WTC11 (cell line): ENCODE measurements at regions not wholly inside any gene's neighbourhood (a gene's known extent, or its start where the extent isn't known, plus 50 kb on each side); places are given as distances from the start of the nearest gene placed in this dataset.

Source experiments
- CREM ChIP-seq: sonication (generic); formaldehyde crosslinking; IDR thresholded peaks from 2 replicates; pipeline ENCODE4 v1.8.1; 2022; ENCODE audit warnings: mild to moderate bottlenecking, missing genetic modification reagents, moderate library complexity
- ESRRA ChIP-seq: sonication (generic); formaldehyde crosslinking; IDR thresholded peaks from 2 replicates; pipeline ENCODE4 v1.8.1; 2022; ENCODE audit warnings: mild to moderate bottlenecking, missing genetic modification reagents, borderline replicate concordance
- FOXK1 ChIP-seq: sonication (generic); formaldehyde crosslinking; IDR thresholded peaks from 2 replicates; pipeline ENCODE4 v1.8.0; 2022; ENCODE audit warnings: mild to moderate bottlenecking, moderate library complexity, missing genetic modification reagents
- FOXP1 ChIP-seq: sonication (generic); formaldehyde crosslinking; IDR thresholded peaks from 2 replicates; pipeline ENCODE4 v1.8.0; 2022; ENCODE audit warnings: missing genetic modification reagents, mild to moderate bottlenecking, moderate library complexity, borderline replicate concordance
- GABPB1 ChIP-seq: sonication (generic); formaldehyde crosslinking; IDR thresholded peaks from 2 replicates; pipeline ENCODE4 v1.8.1; 2023; ENCODE audit warnings: mild to moderate bottlenecking, missing genetic modification reagents
- NFE2L1 ChIP-seq: sonication (generic); formaldehyde crosslinking; IDR thresholded peaks from 2 replicates; pipeline ENCODE4 v1.8.1; 2023; ENCODE audit warnings: missing genetic modification reagents
- TEAD4 ChIP-seq: sonication (generic); formaldehyde crosslinking; IDR thresholded peaks from 2 replicates; pipeline ENCODE4 v1.8.0; 2022; ENCODE audit warnings: mild to moderate bottlenecking, missing genetic modification reagents
- ZNF121 ChIP-seq: sonication (generic); formaldehyde crosslinking; IDR thresholded peaks from 2 replicates; pipeline ENCODE4 v1.8.0; 2023; ENCODE audit warnings: missing genetic modification reagents
- ZNF219 ChIP-seq: sonication (generic); formaldehyde crosslinking; IDR thresholded peaks from 2 replicates; pipeline ENCODE4 v1.8.0; 2023; ENCODE audit warnings: missing genetic modification reagents, mild to moderate bottlenecking, borderline replicate concordance
- ZNF423 ChIP-seq: fragments of 250-450 bp; sonication (Bioruptor Pico); IDR thresholded peaks from 2 replicates; pipeline ENCODE4 v2.1.2; 2022; ENCODE audit warnings: mild to moderate bottlenecking, moderate library complexity
- TF ChIP-seq, protein P1 (sequence below): sonication (generic); formaldehyde crosslinking; IDR thresholded peaks from 2 replicates; pipeline ENCODE4 v1.8.0; 2022; ENCODE audit warnings: mild to moderate bottlenecking, missing genetic modification reagents
- TF ChIP-seq, protein P2 (sequence below): sonication (generic); formaldehyde crosslinking; IDR thresholded peaks from 2 replicates; pipeline ENCODE4 v1.8.1; 2022; ENCODE audit warnings: low read depth, missing genetic modification reagents, borderline replicate concordance
- TF ChIP-seq, protein P3 (sequence below): sonication (generic); formaldehyde crosslinking; IDR thresholded peaks from 2 replicates; pipeline ENCODE4 v1.8.1; 2022; ENCODE audit warnings: mild to moderate bottlenecking, moderate library complexity, missing genetic modification reagents
- TF ChIP-seq, protein P4 (sequence below): sonication (generic); formaldehyde crosslinking; IDR thresholded peaks from 2 replicates; pipeline ENCODE4 v1.8.1; 2023; ENCODE audit warnings: mild to moderate bottlenecking, missing genetic modification reagents, moderate library complexity
- TF ChIP-seq, protein P5 (sequence below): fragments of 250-450 bp; sonication (Bioruptor Pico); IDR thresholded peaks from 2 replicates; pipeline ENCODE4 v1.9.0; 2021; ENCODE audit warnings: mild to moderate bottlenecking
- TF ChIP-seq, protein P6 (sequence below): sonication (generic); formaldehyde crosslinking; IDR thresholded peaks from 2 replicates; pipeline ENCODE4 v1.8.1; 2022; ENCODE audit warnings: mild to moderate bottlenecking, missing genetic modification reagents, moderate library complexity, borderline replicate concordance
- TF ChIP-seq, protein P7 (sequence below): fragments of 250-450 bp; sonication (Bioruptor Pico); conservative IDR thresholded peaks from 2 replicates; pipeline ENCODE4 v1.9.0; 2021; ENCODE audit warnings: mild to moderate bottlenecking
- TF ChIP-seq, protein P8 (sequence below): fragments of 200-600 bp; IDR thresholded peaks from 2 replicates; pipeline ENCODE4 v1.8.0; 2022; ENCODE audit warnings: antibody characterized with exemption

DNA sequence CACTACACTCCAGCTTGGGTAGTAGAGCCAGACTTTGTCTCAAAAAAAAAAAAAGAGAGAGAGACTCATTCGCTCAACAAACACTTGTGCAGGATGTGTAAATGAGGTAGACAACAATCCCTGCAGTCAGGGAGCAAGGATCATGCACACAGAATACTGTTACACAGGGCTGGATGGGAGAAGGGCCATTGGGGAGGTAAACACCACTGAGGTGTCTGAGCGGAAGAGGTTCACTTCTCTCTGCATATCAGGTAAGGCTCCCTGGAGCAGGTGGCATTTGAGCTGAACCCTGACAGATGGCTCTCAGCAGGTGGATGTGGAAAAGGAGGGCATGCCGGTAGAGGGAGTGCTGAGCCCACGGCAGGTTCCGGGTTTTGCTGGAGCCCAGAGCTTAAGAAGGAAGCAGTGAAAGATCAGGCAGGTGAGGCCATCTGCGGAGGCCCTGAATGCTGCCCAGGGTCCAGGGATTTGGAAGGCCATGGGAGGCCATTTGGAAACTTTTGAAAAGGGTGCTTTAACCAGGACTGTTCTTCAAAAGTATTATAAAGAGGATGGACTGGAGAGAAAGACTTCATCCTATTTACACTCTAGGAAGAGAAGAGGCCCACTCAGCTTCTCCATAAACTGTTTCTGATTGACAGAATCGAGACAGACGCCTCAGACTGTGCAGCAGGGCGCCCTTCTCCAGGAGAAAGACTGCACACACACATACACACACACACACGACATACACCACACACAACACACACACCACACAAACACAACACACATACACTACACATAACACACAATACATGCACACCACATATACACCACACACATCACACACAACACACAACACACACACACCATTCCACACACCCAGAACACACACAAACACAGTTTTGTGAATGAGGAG lies 199.4 kb downstream of the USP12 start (continued):
- TF ChIP-seq, protein P1, sequence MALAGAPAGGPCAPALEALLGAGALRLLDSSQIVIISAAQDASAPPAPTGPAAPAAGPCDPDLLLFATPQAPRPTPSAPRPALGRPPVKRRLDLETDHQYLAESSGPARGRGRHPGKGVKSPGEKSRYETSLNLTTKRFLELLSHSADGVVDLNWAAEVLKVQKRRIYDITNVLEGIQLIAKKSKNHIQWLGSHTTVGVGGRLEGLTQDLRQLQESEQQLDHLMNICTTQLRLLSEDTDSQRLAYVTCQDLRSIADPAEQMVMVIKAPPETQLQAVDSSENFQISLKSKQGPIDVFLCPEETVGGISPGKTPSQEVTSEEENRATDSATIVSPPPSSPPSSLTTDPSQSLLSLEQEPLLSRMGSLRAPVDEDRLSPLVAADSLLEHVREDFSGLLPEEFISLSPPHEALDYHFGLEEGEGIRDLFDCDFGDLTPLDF (CRISPR knock-in tag): no peak
- TF ChIP-seq, protein P2, sequence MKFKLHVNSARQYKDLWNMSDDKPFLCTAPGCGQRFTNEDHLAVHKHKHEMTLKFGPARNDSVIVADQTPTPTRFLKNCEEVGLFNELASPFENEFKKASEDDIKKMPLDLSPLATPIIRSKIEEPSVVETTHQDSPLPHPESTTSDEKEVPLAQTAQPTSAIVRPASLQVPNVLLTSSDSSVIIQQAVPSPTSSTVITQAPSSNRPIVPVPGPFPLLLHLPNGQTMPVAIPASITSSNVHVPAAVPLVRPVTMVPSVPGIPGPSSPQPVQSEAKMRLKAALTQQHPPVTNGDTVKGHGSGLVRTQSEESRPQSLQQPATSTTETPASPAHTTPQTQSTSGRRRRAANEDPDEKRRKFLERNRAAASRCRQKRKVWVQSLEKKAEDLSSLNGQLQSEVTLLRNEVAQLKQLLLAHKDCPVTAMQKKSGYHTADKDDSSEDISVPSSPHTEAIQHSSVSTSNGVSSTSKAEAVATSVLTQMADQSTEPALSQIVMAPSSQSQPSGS (CRISPR knock-in tag): no peak
- TF ChIP-seq ZNF219 (CRISPR knock-in tag): no peak
- TF ChIP-seq ESRRA (CRISPR knock-in tag): no peak
- TF ChIP-seq, protein P3, sequence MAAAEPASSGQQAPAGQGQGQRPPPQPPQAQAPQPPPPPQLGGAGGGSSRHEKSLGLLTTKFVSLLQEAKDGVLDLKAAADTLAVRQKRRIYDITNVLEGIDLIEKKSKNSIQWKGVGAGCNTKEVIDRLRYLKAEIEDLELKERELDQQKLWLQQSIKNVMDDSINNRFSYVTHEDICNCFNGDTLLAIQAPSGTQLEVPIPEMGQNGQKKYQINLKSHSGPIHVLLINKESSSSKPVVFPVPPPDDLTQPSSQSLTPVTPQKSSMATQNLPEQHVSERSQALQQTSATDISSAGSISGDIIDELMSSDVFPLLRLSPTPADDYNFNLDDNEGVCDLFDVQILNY (CRISPR knock-in tag): no peak
- TF ChIP-seq TEAD4: no peak
- no peak for TF ChIP-seq GABPB1 (CRISPR knock-in tag)
- TF ChIP-seq, protein P4, sequence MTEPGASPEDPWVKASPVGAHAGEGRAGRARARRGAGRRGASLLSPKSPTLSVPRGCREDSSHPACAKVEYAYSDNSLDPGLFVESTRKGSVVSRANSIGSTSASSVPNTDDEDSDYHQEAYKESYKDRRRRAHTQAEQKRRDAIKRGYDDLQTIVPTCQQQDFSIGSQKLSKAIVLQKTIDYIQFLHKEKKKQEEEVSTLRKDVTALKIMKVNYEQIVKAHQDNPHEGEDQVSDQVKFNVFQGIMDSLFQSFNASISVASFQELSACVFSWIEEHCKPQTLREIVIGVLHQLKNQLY (CRISPR knock-in tag): no peak
- TF ChIP-seq, protein P5, sequence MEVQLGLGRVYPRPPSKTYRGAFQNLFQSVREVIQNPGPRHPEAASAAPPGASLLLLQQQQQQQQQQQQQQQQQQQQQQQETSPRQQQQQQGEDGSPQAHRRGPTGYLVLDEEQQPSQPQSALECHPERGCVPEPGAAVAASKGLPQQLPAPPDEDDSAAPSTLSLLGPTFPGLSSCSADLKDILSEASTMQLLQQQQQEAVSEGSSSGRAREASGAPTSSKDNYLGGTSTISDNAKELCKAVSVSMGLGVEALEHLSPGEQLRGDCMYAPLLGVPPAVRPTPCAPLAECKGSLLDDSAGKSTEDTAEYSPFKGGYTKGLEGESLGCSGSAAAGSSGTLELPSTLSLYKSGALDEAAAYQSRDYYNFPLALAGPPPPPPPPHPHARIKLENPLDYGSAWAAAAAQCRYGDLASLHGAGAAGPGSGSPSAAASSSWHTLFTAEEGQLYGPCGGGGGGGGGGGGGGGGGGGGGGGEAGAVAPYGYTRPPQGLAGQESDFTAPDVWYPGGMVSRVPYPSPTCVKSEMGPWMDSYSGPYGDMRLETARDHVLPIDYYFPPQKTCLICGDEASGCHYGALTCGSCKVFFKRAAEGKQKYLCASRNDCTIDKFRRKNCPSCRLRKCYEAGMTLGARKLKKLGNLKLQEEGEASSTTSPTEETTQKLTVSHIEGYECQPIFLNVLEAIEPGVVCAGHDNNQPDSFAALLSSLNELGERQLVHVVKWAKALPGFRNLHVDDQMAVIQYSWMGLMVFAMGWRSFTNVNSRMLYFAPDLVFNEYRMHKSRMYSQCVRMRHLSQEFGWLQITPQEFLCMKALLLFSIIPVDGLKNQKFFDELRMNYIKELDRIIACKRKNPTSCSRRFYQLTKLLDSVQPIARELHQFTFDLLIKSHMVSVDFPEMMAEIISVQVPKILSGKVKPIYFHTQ (CRISPR knock-in tag): no peak
- TF ChIP-seq, protein P6, sequence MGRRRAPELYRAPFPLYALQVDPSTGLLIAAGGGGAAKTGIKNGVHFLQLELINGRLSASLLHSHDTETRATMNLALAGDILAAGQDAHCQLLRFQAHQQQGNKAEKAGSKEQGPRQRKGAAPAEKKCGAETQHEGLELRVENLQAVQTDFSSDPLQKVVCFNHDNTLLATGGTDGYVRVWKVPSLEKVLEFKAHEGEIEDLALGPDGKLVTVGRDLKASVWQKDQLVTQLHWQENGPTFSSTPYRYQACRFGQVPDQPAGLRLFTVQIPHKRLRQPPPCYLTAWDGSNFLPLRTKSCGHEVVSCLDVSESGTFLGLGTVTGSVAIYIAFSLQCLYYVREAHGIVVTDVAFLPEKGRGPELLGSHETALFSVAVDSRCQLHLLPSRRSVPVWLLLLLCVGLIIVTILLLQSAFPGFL (CRISPR knock-in tag): no peak
- no peak for TF ChIP-seq FOXK1 (CRISPR knock-in tag)
- TF ChIP-seq, protein P7, sequence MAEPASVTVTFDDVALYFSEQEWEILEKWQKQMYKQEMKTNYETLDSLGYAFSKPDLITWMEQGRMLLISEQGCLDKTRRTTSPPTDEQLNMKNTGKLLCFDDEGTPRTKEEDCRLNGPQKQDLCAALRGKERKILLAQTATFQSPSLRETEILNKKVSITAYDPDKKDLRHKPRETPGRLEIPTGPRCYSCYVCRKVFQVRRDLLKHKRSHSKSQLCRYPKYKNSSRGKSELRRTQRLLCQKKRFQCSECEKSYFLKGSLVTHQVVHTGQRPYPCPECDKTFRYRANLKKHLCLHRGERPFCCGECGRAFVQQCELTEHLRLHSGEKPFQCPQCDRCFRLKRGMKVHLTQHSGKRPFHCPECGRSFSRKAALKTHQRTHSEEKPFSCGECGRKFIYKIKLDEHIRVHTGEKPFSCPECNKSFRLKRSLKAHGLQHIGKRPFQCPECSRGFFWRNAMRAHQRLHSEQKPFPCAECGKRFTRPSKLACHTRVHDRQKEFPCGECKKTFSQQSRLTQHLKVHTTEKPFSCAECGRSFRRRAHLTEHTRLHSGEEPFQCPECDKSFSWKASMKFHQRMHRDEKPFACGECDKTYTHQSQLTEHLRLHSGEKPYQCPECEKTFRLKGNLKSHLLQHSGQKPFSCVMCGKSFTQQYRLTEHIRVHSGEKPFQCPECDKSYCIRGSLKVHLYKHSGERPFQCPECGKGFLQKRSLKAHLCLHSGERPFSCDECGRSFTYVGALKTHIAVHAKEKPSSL (CRISPR knock-in tag): no peak
- no peak for TF ChIP-seq FOXP1 (CRISPR knock-in tag)
- TF ChIP-seq CREM (CRISPR knock-in tag): no peak
- TF ChIP-seq, protein P8, sequence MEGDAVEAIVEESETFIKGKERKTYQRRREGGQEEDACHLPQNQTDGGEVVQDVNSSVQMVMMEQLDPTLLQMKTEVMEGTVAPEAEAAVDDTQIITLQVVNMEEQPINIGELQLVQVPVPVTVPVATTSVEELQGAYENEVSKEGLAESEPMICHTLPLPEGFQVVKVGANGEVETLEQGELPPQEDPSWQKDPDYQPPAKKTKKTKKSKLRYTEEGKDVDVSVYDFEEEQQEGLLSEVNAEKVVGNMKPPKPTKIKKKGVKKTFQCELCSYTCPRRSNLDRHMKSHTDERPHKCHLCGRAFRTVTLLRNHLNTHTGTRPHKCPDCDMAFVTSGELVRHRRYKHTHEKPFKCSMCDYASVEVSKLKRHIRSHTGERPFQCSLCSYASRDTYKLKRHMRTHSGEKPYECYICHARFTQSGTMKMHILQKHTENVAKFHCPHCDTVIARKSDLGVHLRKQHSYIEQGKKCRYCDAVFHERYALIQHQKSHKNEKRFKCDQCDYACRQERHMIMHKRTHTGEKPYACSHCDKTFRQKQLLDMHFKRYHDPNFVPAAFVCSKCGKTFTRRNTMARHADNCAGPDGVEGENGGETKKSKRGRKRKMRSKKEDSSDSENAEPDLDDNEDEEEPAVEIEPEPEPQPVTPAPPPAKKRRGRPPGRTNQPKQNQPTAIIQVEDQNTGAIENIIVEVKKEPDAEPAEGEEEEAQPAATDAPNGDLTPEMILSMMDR: peak; percentile 15; the same call in 1 of the 2 replicates
- TF ChIP-seq ZNF423 (CRISPR knock-in tag): no peak
- no peak for TF ChIP-seq NFE2L1 (CRISPR knock-in tag)
- TF ChIP-seq ZNF121 (CRISPR knock-in tag): peak; percentile 49; the same call in 1 of the 2 replicates
